Endometrium (tissue), 2 donors: ENCODE measurements at regions not wholly inside any gene's neighbourhood (a gene's known extent, or its start where the extent isn't known, plus 50 kb on each side); places are given as distances from the start of the nearest gene placed in this dataset.

Source experiments
- FAIRE-seq: peaks from 2 replicates; lab custom pipeline; 2012; peaks lifted over from hg19 to GRCh38; lab: Jason Lieb, UNC
- donor health status: control.
- donor health status: control.

DNA sequence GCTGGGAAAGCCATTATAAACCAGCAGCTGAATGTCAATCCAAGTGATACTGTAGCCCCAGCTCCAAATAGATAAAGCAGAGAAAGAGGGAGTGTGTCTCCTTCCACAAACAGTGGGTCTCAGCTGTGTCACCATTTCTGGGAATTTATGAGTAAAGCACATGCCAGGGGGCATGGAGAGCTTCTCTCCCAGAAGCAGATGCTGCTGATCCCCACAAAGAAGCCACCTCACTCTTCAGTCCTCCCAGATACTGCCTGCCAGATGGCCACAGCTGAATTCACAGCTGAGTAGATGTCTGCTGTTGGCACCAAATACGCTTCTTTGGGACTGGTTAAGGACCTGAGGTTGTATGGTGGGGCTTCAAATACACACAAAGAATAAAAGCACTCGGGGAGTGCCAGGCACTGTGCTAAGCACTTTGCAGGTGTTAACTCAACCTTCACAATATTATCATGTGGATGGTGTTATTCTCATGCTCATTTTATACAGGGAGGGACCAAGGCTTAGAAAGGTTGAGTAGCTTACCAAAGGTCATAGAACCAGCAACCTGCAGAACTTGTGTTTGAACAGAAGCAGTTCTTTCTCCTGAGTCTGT is 298.3 kb downstream of the CDH11 start:
- FAIRE-seq = no peak

DNA sequence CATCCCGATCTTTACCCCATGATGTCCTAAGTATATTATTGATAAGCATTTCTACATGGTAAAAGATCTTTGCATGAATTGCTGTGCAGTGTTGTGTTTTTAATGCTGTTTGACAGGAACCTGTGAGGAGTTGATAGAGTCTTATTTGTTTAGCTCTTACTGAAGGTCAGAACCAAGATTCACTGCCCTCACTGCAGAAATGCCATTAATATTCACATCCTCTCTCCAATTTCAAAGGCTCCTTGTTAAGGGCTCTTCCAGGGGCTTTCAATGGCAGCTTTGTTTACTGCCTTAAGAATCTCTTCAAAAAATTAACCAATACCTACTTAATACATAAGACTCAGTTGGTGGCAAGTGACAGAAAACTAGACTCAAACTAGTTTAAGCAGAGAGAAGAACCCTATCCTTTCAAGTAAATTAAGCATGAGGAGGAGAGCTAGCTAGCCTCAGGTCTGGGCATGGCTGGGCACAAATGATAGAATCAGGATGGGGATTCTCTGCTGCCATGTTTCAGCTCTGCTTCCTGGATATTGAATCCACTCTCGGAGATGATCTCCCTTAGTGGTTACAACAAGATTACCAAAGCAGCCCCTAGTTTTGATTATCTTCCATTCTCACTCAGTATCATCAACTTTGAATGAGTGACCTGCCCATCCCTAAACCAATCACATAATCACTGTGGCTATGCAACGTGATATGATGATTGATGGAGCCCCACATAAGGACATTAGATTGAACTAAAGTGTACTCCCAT is 311.8 kb downstream of the CDH11 start:
- FAIRE-seq = no peak

DNA sequence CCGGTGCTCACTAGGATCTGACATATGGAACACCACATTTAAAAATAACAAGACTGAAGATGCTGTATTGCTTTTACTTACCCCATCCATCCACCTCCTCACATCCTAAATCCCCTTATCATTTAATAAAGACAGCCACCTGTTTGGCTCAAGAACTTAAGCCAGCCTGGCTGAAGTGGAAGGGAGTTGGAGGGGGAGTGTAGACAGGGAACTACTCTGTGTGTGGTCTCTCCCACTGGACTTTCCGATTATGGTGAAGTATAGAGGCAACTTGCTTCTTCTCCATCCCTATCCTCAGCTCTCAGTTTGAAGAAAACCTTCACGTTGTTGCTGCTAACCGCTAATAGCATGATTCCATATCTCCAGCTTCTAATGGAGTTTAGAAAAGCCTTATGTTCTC is 313.4 kb downstream of the CDH11 start:
- no peak for FAIRE-seq

DNA sequence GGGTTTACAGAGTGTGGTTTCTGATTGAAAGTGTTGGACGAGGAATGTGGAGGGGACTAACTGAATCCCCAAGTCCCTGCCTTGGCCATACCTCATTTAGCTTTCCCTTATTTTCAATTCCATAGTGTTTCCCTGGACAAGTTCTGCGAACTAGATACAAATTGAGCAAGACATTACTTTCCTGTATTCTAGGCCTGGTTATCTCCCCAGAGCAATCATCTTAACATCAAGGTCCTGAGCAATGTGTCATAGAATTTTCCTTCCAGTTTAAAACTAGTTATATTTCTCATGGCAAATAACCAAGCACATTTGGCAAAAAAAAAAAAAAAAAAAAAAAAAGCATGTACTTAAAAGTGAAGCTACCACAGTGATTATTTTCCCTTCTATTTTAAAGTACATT is 330.1 kb downstream of the CDH11 start:
- FAIRE-seq = no peak

DNA sequence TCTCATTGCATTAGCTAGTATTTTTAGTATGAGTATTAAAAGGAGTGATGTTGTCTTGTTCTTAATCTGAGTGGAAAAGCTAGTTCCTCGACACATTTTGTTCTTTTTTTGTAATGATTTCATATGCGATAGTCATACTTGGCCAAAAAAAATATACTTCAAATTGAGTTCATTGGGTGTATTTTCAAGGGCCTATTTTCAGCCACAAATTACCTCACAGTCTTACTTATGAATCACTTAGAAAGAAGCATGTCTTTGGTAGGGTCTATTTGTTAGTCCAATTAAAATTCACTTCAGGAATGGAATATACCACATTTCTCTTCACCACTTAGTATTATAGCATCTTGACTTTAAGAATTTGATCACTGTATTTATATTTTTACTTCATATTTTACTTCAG is 337.2 kb downstream of the CDH11 start:
- FAIRE-seq = no peak

DNA sequence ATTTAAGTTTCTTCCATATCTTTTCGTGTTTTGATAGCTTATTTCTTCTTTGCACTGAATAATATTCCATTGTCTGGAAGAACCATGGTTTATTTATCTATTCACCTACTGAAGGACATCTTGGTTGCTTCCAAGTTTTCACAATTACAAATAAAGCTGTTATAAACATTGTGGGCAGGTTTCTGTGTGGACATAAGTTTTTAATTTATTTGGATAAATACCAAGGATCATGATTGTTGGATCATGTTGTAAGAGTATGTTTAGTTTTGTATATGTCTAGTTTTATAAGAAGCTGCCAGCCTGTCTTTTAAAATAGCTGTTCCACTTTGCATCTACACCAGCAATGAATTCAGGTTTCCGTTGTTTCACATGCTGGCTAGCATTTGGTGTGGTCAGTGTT is 339.4 kb downstream of the CDH11 start:
- FAIRE-seq = no peak

DNA sequence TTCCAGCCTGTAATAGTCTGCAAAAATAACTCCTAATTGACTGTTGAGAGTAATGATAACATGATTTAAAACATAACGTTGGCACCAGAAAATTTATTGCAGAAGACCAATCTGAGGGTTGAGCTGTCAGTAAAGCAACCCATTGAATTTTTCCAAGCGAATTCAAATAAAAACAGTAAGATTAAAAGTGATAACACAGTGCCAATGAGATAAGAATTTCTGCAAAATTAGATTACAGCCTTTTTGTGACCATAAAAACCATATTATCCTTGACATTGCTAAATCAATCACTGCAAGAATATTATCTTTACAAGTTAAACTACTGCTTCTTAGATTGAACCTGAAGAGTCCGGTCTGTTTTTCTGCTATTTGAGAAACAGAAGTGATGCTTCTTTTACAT is 341.4 kb downstream of the CDH11 start:
- no peak for FAIRE-seq

DNA sequence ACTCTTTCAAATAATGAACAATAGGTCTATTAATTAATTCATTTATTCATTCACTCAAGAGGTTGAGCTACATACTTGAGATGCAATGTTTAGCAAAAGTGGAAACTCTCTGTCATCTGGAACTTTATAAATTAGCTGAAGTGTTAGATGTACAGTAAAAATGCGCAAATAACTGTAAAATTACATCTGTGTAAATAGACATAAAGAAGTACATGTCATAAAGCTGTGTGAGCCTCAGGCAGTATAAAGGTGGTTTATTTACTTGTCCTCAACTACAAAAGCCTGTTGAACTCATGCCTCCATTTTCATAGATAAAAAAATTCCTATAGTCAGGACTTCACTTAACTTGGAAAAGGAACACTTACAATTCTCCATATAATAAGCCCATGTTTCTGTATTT is 343.1 kb downstream of the CDH11 start:
- no peak for FAIRE-seq

DNA sequence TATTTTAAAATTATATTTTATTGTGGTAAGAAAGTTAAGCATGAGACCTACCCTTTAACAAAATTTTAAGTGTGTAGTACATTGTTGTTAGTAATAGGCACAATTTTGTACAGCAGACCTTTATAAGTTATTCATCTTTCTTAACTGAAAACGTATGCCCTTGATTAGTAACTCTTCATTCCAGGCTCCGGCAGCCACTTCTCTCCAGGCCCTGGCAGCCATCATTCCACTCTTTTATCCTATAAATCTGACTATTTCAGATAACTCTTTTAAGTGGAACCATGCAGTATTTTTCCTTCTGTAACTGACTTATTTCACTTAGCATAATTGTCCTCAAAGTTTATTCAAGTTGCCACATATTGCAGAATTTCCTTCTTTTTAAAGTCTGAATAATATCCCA is 348.2 kb downstream of the CDH11 start:
- FAIRE-seq = no peak

DNA sequence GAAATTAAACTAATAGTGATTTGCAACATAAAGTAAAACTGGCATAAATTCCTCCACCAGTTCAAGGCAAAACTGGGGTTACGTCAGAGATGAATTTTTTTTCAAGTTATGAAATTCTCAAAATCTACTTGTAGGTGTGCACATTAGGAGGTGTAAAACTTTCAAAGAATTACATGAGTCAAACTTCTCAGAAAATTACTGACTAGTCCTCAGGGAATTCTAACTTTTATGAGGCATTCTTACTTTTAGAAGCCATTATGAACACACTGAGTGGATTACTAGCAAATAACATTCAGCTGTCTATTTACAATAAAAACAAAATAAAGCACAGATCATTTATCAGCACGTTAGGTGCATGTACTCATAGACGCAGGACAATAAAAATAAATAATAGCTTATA is 348.7 kb downstream of the CDH11 start:
- no peak for FAIRE-seq

DNA sequence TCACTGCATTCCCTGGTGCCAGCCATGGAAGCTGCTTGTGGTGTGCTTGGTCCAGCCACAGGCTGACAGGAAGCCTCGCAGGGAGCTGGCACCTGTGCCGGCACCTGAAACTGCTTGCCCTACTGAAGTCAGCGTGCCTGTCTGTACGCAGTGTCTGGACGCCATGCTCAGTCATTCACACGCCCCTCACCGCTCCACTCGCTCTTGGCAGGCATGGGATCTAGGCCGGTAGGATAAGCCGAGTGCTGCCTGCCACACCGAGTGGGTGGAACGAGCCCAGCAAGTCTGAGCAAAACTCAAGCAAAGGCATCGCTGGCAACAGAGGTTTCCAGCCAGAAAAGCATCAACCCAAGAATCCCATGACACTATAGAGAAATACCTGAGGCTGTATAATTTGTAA is 350.6 kb downstream of the CDH11 start:
- FAIRE-seq = no peak

DNA sequence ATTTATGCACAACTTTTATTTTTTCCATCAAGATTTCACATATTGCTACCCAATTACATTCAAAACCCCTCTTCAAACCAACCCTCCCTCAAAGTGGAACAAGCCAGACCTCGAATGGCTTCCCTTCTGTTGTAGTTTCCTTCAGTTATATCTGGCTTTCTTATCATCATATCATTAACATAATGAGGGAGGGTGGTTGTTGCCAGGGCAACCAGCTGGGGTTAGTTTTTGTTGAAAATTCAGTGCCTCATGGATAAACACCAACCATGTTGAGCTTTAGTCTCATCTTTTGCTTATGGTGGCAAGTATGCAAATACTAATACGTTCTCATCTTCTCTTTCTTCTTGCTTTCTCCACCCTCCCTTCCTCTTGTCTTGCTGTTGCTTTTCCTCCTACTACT is 359.7 kb downstream of the CDH11 start:
- no peak for FAIRE-seq

DNA sequence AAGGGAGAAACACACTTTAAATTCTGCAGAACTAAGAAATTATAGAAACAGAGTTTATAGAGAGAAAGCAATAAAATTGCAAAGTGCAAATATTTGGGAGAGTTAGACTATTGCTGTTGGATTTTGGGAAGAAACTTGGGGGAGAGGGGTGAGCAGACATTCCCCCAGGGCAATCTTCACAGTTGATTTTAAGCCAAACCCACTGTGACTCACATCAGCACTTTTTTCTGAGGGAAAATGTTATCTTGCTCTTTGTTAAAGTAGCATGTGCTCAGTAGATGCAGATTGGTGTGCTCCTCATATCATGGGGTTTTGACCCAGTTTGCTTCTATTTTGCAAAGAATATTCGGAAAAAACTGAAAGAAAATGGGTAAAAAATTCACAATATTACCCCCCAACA is 367.6 kb downstream of the CDH11 start:
- no peak for FAIRE-seq

DNA sequence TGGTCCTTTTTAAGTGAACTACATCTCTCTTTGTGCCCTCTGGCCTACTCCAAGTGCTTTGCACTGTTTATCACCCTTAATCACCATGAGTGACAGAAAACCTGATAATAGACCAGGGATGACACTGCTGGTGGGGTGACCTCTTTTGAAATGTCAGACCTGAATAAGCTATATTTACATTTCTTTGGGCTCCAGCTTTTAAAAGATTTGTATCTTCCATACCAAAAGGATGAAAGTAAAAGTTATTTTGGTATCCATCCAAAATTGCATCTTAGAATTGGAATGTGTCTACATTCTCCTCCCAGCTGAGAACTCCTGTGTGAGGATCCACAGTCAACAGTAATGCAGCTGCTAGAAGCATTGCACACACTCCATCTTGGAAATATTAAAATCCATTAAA is 370.0 kb downstream of the CDH11 start:
- no peak for FAIRE-seq

DNA sequence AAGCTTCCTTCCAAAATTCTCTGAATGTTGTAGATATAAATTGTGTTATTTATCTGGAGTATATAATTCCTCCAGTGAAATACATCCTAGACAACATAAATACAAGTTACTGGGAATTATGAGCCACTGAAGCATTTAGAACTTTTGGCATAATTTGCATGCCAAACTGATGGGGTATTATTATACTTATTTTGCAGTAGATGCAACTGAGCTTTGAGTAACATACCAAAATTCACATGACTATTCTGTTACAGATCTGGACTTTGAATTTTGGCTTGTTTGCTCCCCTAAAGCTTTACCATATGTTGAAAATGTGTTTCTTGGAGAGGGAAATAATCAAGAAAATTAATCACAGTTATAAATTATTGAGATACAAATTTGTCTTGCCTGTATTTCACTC is 372.5 kb downstream of the CDH11 start:
- FAIRE-seq = no peak

DNA sequence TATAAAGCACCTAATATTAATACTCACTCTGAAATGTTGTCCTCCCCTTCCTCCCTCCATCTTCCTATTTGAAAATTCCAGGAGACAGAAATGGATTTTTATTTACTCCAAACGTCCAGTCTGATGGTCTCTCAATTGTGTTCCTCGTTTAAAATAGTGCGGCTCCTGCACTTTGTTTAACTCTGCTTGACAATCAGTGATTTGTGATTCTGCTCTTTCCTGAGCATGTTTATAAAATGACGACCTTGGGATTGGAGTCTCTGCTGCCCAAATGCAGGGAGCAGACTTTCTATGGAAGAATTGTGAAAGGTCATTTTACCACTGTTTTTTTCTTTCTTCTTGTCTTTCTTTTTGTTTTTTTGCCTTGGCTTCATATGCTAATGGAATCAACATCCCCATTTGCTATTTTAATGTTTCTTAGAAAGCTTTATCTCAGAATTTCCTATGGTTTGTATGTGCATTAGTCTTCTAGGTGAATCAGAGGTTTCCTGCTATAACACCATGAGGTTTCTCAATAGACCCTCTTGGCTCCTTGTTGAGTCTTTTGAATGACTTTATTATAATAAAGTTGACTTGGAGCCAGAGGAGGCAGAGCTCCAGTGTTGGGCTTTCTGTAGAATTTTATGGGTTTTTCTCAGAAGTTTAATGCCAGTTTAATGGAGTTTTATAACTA is 376.5 kb downstream of the CDH11 start:
- FAIRE-seq = no peak

DNA sequence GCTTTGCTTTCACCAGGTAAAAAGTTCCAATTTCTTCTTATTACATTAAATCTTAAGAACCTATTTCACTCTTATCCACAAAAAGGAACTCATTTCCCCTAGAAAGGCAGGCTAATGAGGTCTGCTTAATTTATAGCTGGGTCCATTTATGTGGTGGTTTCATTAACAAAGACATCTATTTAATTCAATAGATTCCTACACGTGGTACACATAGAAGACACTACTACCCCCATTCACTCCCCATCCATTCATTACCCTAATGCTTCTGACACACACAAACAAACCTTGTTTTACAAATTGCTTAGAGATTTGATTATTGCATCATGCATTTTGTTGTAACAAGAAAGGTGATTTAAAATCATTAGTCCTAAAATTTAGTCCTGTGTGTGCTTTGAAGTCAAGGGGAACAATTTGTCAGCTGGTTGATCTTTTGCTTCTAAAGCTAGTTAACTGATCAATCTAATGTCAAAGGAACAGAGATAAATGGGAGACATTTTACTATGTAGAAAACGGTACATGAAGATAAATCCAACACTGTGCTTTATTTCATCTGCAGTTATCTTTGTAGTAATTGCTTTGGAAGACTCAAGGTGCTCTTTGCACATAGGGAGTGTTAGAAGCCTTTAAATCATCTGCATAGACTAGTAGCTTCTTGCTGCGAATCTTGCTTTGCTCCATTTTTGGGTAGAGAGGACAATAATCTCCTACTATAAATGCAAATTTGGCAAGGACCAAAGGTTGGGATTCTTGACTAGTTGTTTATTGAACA is 379.2 kb downstream of the CDH11 start:
- FAIRE-seq = no peak

DNA sequence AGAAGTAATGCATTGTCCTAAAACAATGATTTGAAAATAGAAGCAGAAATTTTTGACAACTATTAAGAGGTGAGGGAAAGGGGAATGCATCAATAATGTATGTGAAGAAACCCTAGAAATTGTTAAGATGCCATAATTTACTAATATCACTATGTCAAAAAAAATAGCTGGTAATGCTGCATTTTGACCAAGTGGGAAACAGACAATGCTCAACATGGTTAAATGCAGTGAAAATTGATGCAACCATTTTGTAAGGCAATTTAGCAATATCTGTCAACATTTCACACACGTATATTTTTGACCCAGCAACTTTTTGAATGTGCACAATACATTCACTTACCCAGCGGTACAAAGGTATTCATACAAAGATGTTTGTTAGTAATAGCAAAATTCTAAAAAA is 381.6 kb downstream of the CDH11 start:
- no peak for FAIRE-seq

DNA sequence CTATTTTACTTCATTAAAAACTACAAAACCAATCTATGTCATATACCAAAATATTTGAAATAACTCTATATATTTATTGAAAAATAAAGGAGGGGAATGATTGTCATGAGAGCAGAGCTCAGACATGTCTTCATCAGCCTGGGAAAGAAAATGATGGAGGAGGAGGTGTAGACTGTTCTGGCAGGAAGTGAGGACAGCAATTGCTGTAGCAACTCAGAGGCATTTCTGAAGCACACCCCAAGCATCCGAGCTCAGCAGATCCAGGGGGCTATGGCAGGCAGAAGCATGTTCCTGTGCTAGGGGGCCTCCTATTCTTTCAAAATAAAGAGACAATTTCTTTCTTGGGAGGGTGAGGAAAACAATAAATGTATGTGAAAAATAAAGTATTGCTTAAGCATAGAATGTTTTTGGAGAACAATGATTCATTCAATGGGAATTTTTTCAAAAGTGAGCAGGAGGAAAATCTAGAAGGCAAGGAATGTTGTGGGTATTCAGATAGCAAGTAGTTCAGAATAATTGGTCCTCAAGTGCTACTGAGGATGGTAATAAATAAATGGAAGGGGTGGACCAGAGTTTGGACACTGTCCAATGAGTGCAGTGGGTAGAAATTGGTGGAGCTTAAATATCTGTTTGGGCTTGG is 383.4 kb downstream of the CDH11 start:
- FAIRE-seq = no peak

DNA sequence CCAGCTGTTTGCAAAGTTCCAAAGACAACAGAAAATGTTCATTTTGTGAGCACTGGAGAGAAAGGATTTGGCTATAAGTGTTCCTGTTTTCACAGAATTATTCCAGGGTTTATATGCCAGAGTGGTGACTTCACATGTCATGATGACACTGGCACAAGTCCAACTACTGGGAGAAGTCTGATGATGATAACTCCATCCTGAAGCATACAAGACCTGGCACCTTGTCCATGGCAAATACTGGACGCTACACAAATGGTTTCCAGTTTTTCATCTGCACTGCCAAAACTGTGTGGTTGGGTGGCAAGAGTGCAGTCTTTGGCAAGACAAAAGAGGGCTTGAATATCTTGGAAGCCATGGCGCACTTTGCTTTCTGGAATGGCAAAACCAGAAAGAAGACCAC is 385.0 kb downstream of the CDH11 start:
- FAIRE-seq = no peak

DNA sequence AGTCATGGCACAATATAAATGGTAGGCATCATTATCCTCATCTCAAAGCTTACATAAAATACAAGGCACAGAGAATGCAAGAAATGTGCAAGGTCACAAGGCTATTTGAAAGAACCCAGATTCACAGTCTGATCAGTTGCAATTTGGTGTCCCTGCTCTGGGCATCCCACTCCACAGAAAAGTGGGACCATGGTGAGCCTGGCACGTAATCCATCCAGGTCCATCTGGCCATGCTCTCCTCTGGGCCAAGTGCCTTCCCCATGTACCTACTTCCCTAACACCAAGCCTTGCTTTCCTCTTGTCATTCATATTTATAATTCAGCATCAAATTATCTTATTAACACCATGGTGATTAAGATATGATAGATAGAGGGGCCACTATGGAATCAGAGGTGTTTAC is 390.0 kb downstream of the CDH11 start:
- FAIRE-seq = no peak

DNA sequence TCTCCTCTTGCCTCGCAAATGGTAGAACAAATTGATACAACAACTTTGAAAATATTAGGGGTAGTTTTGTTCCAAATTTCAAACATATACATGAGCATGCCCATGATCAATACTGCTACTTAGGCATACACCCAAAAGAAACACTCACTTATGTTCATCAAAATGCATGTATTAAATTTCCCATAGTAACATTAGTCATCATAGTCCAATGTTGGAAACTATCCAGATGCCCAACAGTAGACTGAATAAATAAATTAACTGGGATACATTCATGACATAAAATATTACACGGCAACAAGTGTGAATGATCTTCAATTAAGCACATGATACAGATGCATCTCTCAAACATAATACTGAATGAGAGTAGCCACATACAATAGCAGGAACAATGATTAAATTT is 391.6 kb downstream of the CDH11 start:
- no peak for FAIRE-seq

DNA sequence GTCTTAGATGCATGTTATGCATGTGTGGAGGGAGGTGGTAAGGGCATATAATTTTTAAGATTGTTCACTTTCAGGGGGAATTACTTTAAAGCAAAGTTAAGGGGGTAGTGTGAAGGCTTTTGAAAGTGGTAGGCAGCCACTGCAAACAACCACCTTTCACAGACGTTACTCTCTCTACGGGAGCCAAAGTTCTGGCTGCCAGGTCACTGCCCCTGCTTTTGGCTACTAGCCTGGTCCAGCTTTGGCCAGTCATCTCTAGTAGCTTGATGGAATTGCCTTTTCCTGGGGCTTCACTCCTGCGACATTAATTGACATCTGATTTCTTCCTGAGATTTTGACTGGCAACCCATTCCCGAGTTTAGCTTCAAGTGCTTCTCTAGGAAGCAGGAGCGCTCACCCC is 397.5 kb downstream of the CDH11 start:
- no peak for FAIRE-seq
